ENCODE measurements at regions not wholly inside any gene's neighbourhood (a gene's known extent, or its start where the extent isn't known, plus 50 kb on each side); places are given as distances from the start of the nearest gene placed in this dataset.

GRCh38 chr13:63481334-63481733, 2065.7 kb upstream of the PCDH20 start:
- TF ChIP-seq CTCF (IDR thresholded peaks at IDR 0.05) (no peak), EP300 (IDR thresholded peaks at IDR 0.05) (no peak)

Measured in suprapubic skin (tissue), 3 donors.